ENCODE measurements at regions not wholly inside any gene's neighbourhood (a gene's known extent, or its start where the extent isn't known, plus 50 kb on each side); places are given as distances from the start of the nearest gene placed in this dataset.

GRCh38 chr3:79898907-79899306 is 131.1 kb upstream of the ROBO1 start:
- no peaks in the 10 kb centered on the region for H3K4me1 Mint-ChIP-seq (ENCODE audit: unreplicated experiment)
- H3K36me3 Mint-ChIP-seq (ENCODE audit: low read depth, unreplicated experiment) = no peaks in the 10 kb centered on the region
- H3K27me3 Mint-ChIP-seq (ENCODE audit: unreplicated experiment) = no peaks in the 10 kb centered on the region
- H3K4me3 Mint-ChIP-seq (ENCODE audit: unreplicated experiment) = no peak overlapping the region
- H3K27ac Mint-ChIP-seq (ENCODE audit: unreplicated experiment) = no peak overlapping the region
- DNase-seq (ENCODE audit: low spot score) = no peak
- H3K9me3 Mint-ChIP-seq (ENCODE audit: unreplicated experiment) = no peaks in the 10 kb centered on the region
- TF ChIP-seq, protein P1, sequence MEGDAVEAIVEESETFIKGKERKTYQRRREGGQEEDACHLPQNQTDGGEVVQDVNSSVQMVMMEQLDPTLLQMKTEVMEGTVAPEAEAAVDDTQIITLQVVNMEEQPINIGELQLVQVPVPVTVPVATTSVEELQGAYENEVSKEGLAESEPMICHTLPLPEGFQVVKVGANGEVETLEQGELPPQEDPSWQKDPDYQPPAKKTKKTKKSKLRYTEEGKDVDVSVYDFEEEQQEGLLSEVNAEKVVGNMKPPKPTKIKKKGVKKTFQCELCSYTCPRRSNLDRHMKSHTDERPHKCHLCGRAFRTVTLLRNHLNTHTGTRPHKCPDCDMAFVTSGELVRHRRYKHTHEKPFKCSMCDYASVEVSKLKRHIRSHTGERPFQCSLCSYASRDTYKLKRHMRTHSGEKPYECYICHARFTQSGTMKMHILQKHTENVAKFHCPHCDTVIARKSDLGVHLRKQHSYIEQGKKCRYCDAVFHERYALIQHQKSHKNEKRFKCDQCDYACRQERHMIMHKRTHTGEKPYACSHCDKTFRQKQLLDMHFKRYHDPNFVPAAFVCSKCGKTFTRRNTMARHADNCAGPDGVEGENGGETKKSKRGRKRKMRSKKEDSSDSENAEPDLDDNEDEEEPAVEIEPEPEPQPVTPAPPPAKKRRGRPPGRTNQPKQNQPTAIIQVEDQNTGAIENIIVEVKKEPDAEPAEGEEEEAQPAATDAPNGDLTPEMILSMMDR (IDR thresholded peaks at IDR 0.05; ENCODE audit: unreplicated experiment) = no peak

- Mint-ChIP-seq H3K27me3 (ENCODE audit: unreplicated experiment) (no peaks in the 10 kb centered on the region), H3K9me3 (ENCODE audit: unreplicated experiment) (no peaks in the 10 kb centered on the region), H3K4me1 (ENCODE audit: unreplicated experiment) (no peaks in the 10 kb centered on the region), H3K4me3 (ENCODE audit: unreplicated experiment) (no peak overlapping the region), H3K36me3 (ENCODE audit: low read depth, unreplicated experiment) (no peaks in the 10 kb centered on the region), H3K27ac (ENCODE audit: unreplicated experiment) (no peak overlapping the region)
- no peak for DNase-seq (ENCODE audit: low spot score)
- TF ChIP-seq, protein P1 (IDR thresholded peaks at IDR 0.05; ENCODE audit: unreplicated experiment) = no peak
Observed at GRCh38 chr3:79896086-79896485, 128.3 kb upstream of the ROBO1 start.

DNA sequence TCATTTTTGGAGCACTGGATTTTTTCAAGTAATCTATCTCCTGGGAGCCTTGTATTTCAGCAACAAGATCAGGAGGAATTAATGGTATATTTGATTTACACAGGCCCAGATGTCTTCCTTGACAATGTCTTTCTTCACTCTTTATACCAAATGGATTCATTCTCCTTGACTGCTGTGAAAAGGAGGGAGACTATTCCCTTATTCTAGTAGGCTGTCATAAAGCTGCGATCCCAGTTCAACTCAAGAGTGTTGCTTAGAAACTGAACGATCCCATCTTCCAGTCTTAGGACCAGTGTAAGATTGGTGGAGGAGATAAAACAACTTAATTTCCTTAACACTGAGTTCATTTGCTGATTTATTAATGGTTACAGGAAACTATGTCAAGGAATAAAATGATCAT is 119.4 kb upstream of the ROBO1 start:
- TF ChIP-seq, protein P1 (IDR thresholded peaks at IDR 0.05; ENCODE audit: unreplicated experiment) = no peak
- Mint-ChIP-seq H3K4me1 (ENCODE audit: unreplicated experiment) (no peaks in the 10 kb centered on the region), H3K36me3 (ENCODE audit: low read depth, unreplicated experiment) (no peaks in the 10 kb centered on the region), H3K27ac (ENCODE audit: unreplicated experiment) (no peak overlapping the region), H3K4me3 (ENCODE audit: unreplicated experiment) (no peak overlapping the region), H3K27me3 (ENCODE audit: unreplicated experiment) (no peaks in the 10 kb centered on the region), H3K9me3 (ENCODE audit: unreplicated experiment) (no peaks in the 10 kb centered on the region)
- DNase-seq (ENCODE audit: low spot score) = no peak

DNA sequence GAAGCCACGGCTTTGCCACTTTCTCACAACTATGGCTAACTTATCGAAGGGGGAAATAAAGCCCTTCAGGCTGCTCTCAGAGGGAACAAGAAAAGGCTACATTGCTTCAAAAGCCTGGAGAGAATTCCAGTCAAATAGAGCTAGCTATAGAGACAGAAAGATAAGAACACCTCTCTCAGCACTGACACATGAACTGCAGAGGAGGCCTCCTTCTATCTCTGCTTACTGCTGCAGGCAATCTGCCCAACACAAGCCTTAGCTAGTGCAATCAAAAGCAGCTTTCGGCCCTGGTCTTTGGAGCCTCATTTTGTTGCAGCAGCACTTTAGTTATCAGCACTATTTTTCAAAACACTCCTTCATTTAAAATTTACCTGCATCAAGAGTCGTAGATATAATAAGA is 118.4 kb upstream of the ROBO1 start:
- TF ChIP-seq, protein P1 (IDR thresholded peaks at IDR 0.05; ENCODE audit: unreplicated experiment) = no peak
- H3K9me3 Mint-ChIP-seq (ENCODE audit: unreplicated experiment) = no peaks in the 10 kb centered on the region
- no peak overlapping the region for H3K27ac Mint-ChIP-seq (ENCODE audit: unreplicated experiment)
- no peaks in the 10 kb centered on the region for H3K36me3 Mint-ChIP-seq (ENCODE audit: low read depth, unreplicated experiment)
- H3K27me3 Mint-ChIP-seq (ENCODE audit: unreplicated experiment) = no peaks in the 10 kb centered on the region
- no peak overlapping the region for H3K4me3 Mint-ChIP-seq (ENCODE audit: unreplicated experiment)
- H3K4me1 Mint-ChIP-seq (ENCODE audit: unreplicated experiment) = no peaks in the 10 kb centered on the region
- no peak for DNase-seq (ENCODE audit: low spot score)

- Mint-ChIP-seq H3K27ac (ENCODE audit: unreplicated experiment) (no peak overlapping the region), H3K4me1 (ENCODE audit: unreplicated experiment) (no peaks in the 10 kb centered on the region), H3K4me3 (ENCODE audit: unreplicated experiment) (no peak overlapping the region), H3K9me3 (ENCODE audit: unreplicated experiment) (no peaks in the 10 kb centered on the region), H3K27me3 (ENCODE audit: unreplicated experiment) (no peaks in the 10 kb centered on the region), H3K36me3 (ENCODE audit: low read depth, unreplicated experiment) (no peaks in the 10 kb centered on the region)
- no peak for DNase-seq (ENCODE audit: low spot score)
- TF ChIP-seq, protein P1 (IDR thresholded peaks at IDR 0.05; ENCODE audit: unreplicated experiment) = no peak
Observed at GRCh38 chr3:79885407-79885806, 117.6 kb upstream of the ROBO1 start.

Data from endothelial cell (in vitro differentiated cells).